ENCODE measurements at regions not wholly inside any gene's neighbourhood (a gene's known extent, or its start where the extent isn't known, plus 50 kb on each side); places are given as distances from the start of the nearest gene placed in this dataset.
"Not testable (repeated sequence)": the region's sequence is repeated elsewhere in the genome, so short reads cannot be mapped to it uniquely, and the experiment has no call there.

GRCh38 chr12:105596731-105597130, 266.2 kb downstream of the C12orf75 start:
- no peaks in the 10 kb centered on the region for H3K27me3 ChIP-seq
- no peaks in the 10 kb centered on the region for H3K4me1 ChIP-seq
- TF ChIP-seq CTCF (IDR thresholded peaks at IDR 0.05) (no peak), POLR2AphosphoS5 (IDR thresholded peaks at IDR 0.05; ENCODE audit: insufficient read depth in 1 of 2, low read depth in 1 of 2) (no peak), POLR2A (IDR thresholded peaks at IDR 0.05) (no peak)
- no peak overlapping the region for H3K27ac ChIP-seq
- H3K36me3 ChIP-seq = no peaks in the 10 kb centered on the region
- no peaks in the 10 kb centered on the region for H3K9me3 ChIP-seq
- no peak overlapping the region for H3K4me3 ChIP-seq
- no peak for DNase-seq (ENCODE audit: extremely low spot score in 2 of 2)
- intact Hi-C loops (cut with DNase I) = no loop called here

DNA sequence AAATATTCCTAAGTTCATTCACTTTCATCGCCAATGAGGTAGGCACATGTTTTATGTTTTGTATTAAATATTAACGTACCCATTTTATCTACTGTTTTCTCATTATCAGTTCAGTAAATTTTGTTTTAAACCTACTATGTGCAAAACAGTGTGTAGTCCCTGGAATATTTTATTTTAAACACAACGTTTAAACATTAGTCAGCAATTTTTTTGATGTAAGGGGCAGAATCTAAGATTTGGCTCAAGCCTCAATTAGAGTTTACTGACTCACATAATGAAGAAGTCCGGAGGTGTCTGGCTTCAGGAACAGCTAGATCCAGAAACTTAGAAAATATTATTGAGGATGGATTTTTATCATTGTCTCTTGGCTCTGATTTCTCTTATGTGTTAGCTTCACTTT, 267.5 kb downstream of the C12orf75 start:
- no peak overlapping the region for H3K4me3 ChIP-seq
- TF ChIP-seq POLR2A (IDR thresholded peaks at IDR 0.05) (no peak), POLR2AphosphoS5 (IDR thresholded peaks at IDR 0.05; ENCODE audit: insufficient read depth in 1 of 2, low read depth in 1 of 2) (no peak), CTCF (IDR thresholded peaks at IDR 0.05) (no peak)
- intact Hi-C loops (cut with DNase I) = no loop called here
- H3K36me3 ChIP-seq = no peaks in the 10 kb centered on the region
- DNase-seq (ENCODE audit: extremely low spot score in 2 of 2) = no peak
- H3K4me1 ChIP-seq = no peaks in the 10 kb centered on the region
- no peak overlapping the region for H3K27ac ChIP-seq
- no peaks in the 10 kb centered on the region for H3K9me3 ChIP-seq
- no peaks in the 10 kb centered on the region for H3K27me3 ChIP-seq

GRCh38 chr12:105600911-105601545, 270.5 kb downstream of the C12orf75 start:
- Histone ChIP-seq H3K9me3 (no peaks in the 10 kb centered on the region), H3K4me1 (no peaks in the 10 kb centered on the region), H3K36me3 (no peaks in the 10 kb centered on the region), H3K27me3 (no peaks in the 10 kb centered on the region), H3K4me3 (no peak overlapping the region), H3K27ac (no peak overlapping the region)
- DNase-seq (ENCODE audit: extremely low spot score in 2 of 2) = no peak
- intact Hi-C loops (cut with DNase I) = no loop called here
- TF ChIP-seq POLR2AphosphoS5 (IDR thresholded peaks at IDR 0.05; ENCODE audit: insufficient read depth in 1 of 2, low read depth in 1 of 2) = no peak
- no peak for TF ChIP-seq CTCF (IDR thresholded peaks at IDR 0.05)
- no peak for TF ChIP-seq POLR2A (IDR thresholded peaks at IDR 0.05)

DNA sequence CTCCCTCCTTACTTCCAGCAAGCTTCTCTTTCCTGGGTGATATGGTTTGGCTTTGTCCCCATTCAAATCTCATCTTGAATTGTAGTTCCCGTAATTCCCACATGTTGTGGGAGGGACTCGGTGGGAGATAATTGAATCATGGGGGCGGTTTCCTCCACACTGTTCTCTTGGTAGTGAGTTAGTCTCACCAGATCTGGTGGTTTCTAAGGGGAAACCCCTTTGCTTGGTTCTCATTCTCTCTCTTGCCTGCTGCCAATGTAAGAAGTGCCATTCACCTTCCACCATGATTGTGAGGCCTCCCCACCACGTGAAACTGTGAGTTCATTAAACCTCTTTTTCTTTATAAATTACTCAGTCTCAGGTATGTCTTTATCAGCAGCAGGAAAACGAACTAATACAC, 271.8 kb downstream of the C12orf75 start:
- intact Hi-C loops (cut with DNase I) = not testable (repeated sequence)

GRCh38 chr12:105604281-105604680, 273.8 kb downstream of the C12orf75 start:
- DNase-seq (ENCODE audit: extremely low spot score in 2 of 2); H3K27me3 ChIP-seq; H3K36me3 ChIP-seq; intact Hi-C loops (cut with DNase I); H3K9me3 ChIP-seq; H3K4me3 ChIP-seq; H3K4me1 ChIP-seq; H3K27ac ChIP-seq: not testable (repeated sequence)

More for the DNA sequence above, 271.8 kb downstream of the C12orf75 start:
- not testable (repeated sequence) for H3K4me3 ChIP-seq; H3K4me1 ChIP-seq; H3K27me3 ChIP-seq; H3K36me3 ChIP-seq; H3K9me3 ChIP-seq; DNase-seq (ENCODE audit: extremely low spot score in 2 of 2); H3K27ac ChIP-seq

- intact Hi-C loops (cut with DNase I); H3K36me3 ChIP-seq; H3K4me3 ChIP-seq; H3K27ac ChIP-seq; H3K4me1 ChIP-seq; DNase-seq (ENCODE audit: extremely low spot score in 2 of 2); H3K27me3 ChIP-seq; H3K9me3 ChIP-seq: not testable (repeated sequence)
These were observed 276.1 kb downstream of the C12orf75 start for GRCh38 chr12:105606613-105607012.

GRCh38 chr12:105609001-105609400, 278.5 kb downstream of the C12orf75 start:
- H3K4me1 ChIP-seq; H3K36me3 ChIP-seq; H3K27ac ChIP-seq; H3K4me3 ChIP-seq; H3K27me3 ChIP-seq; H3K9me3 ChIP-seq; intact Hi-C loops (cut with DNase I); DNase-seq (ENCODE audit: extremely low spot score in 2 of 2): not testable (repeated sequence)
